Umbilical cord (tissue), 1 donor: ENCODE measurements at regions not wholly inside any gene's neighbourhood (a gene's known extent, or its start where the extent isn't known, plus 50 kb on each side); places are given as distances from the start of the nearest gene placed in this dataset.

Experiments
- DNase-seq: peaks from one replicate; pipeline ENCODE4 v3.0.0-alpha.2; 2015; ENCODE audit warnings: low spot score

DNA sequence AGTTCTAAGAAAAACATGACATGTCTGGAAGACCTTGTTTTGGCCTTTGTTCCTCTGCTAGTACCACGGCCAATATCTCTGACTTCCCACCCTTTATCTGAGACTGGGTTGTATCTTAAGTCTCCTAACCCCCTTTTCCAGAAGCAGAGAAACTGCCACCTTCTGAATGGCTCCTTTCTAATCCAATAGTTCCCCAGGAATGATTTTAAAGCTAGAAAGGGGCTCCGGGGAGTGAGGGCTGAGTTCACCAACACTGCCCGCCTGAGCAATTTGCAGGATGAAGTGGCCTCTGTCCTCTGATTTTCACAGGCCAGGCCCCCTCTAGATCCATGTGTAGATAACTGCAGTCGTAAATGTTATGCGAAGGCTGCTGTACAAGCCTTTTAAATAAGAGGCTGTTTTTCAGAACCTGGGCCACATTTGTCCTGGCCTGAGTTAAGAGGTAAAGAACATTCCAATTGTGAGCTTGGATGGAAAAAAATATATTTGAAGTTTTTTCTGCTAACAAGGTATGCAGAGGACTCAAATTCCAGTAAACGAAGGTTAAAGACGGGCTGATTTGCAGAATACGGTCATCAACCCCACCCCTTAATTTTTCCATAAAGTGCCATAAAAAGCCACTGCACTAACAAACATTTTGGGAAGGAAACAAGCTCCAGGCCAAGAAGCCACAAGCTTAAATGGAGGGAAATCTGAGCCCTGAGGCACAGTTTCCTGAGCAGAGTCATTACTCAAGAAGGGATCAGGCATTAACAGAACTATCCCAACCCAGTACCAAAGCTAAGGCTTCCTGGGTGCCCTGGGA is 117.0 kb upstream of the MAF start:
- peak; percentile 81 for DNase-seq

DNA sequence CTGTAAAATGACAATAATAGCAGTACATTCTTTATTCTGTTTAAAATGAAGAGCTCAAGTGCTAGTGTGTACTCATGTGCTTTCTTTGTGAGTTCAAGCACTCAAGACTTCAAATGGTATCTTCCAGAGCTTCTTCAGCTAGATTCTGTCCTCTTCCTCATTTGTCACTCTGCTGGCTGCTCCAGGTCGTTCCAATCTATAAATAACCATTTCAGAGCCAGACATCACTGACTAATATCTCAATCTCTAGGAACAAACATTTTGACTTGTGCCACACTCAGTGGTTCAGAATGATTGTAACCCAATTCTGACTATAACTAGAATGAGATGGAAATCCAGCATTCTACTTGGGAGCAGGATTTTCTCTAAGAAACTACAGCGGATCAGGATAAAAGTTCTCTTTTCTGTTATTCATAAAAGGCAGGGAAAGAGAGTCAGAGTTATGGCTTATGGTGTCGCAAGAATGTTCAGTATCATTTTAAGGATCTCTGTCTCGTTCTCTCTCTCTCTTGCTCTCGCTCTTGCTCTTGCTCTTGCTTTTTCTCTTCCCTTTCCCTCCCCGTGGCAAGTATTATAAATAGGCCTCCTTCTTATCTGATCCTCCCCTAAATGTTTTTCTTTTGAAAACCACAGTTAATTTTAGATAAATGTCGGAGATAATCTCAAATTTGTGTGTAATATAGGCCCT is 116.3 kb upstream of the MAF start:
- DNase-seq: no peak

DNA sequence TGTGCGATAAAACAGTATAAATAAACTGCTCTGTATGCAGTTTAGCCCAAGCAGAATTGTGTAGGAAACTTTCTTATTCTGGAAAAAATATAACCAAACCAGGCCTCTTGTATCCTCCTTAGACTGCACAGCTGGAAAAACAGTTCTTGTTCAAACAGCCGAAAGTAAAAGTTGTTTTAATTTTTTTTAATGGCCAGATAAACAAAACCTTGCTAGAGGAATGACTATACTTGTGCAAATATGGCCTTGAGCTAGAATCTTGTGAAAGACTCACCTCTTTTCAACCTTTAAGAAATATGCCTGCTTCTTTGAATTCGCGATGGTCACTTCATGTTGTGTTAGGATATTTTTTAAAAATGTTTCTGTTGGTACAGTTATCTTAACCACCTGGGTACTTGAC is 114.5 kb upstream of the MAF start:
- no peak for DNase-seq

DNA sequence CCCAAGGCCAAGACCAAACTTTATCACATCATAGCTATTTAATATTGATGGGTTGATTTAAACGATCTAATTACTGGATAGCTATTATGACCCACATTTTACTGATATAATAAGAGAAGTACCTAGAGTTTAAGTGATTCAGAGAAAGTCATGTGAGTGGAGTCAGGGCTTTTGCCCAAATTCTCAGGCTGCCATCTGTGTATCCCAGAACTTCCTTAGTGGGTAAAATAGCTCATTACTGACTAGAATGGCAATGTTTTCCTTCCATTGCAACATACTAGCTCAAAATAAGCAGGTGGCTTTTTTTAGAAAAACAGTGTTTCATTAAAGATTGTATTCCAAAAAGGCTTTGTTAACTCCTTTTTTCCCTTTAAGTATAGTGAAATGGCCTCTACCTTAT is 113.9 kb upstream of the MAF start:
- no peak for DNase-seq

DNA sequence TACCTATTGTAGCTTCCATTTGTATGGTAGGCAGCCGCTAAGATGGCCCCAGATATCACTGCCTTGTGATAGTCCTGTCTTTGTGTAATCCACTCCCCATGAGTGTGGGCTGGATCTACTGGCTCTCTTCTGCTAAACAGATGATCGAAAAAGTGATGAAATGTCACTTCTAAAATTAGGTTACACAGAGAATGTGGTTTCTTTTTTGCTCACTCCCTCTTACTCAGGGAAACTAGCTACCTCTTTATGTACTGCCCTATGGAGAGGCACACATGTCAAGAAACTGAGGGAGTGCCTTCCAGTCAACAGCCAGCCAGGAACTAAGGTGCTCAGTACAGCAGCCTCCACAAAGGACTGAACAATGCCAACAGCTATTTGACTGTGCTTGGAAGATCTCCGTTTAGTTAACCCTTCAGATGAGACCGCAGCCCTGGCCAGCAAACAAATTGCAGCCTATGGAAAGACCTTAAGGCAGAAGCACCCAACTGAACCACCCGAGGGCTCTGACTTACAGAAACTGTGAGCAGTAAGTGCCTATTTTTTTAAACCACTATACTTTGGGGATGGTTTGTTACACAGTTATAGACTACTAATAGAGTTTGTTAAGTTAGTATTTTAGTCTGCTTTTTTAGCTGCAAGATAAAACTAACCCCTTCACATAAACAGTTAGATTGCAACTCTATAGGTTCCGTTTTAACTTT is 113.2 kb upstream of the MAF start:
- DNase-seq: no peak

DNA sequence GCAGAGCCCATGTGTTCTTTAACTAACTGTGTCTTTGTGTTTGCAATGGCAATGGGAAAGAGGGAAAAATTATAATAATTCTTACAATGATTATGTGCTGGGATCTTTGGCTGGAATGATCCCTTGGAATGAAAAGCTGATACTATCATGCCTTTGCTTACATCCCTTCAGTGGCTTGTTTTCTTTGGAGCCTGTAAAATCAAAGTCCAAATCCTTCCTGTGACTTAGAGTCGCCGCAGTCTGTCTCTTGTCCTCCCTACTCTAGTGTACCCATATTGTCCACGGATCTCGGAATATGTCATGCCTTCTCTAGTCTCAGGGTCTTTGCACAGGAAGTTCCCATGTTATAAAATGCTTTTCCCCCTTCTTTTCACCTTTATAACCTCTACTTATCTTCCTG is 111.7 kb upstream of the MAF start:
- DNase-seq: no peak

DNA sequence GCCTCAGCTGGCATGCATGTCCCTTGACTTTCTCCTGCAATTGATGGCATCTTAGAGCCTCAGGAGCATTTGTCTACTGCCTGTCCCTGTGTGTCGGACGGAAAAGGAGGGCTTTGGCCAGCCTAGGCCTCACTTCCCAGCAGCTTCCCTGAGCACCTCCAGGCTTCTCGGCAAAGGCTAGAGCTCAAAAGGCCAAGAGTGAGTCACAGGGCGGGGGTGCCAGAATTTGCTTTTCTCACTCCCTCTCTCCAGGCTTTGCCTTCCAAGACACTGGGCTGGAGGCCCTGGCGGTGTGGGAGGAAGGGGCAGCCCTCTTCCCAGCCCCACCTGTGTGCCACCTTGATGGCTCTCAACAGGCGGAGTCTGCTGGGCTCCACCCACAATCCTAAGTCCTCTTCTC is 107.3 kb upstream of the MAF start:
- peak; percentile 44 for DNase-seq

DNA sequence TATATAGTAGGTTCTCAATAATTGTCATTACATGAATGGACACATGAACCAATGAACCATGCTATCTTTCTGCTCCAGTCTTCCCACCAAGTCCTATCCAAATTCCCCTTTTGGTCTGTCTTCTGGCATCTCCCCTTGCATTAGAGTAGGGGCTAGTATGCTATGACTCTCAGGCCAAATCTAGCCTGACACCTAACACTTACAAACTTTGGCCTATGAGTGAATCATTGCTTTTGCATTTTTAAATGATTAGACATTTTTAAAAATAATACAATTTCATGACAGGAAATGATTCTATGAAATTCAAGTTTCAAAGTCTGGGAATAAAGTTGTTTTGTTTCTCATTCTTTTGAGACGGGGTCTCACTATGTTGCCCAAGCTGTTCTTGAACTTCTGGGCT is 102.5 kb upstream of the MAF start:
- DNase-seq: no peak

DNA sequence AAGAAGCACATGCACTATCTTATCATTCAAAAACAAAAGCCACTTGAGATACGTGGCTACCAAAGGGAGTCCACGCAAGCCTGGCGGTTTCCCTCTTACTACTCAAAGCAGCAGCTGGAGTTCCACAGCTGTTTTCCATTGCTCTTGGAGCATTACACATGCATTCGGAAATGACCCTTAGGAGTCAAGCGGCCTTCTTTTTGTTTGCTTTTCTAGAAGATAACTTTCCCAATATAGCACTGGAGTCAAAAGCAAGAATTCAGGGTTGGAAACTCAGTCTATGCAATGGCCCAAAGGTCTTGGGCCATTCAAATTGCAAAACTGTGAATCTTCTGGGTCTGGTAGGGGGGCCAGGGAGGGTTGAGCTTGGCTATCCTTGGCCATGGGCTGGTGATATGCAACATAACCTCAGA is 97.8 kb upstream of the MAF start:
- DNase-seq: no peak

DNA sequence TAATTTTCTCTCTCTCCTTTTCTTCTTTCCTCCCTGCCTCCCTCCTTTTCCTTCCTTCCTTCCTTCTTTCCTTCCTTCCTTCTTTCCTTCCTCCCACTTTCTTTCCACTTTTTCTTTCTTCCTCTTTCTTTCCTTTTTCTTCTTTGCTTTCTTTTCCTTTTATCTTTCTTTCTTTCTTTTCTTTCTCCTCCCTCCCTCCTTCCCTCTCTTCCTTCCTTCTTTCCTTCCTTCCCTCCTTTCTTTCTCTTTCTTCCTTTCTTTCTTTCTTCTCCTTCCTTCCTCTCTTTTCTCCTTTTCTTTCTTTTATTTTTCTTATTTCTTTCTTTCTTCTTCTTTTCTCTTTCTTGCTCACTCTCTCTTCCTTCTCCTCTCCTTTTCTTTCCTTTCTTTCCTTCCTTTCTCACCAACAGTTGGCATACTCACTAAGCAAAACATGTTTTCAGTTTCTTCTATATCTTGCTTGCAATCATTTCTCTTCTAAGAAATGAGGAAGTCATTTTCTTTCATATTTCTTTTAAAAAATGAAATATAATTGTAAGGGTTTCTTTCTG is 97.1 kb upstream of the MAF start:
- DNase-seq: no peak

DNA sequence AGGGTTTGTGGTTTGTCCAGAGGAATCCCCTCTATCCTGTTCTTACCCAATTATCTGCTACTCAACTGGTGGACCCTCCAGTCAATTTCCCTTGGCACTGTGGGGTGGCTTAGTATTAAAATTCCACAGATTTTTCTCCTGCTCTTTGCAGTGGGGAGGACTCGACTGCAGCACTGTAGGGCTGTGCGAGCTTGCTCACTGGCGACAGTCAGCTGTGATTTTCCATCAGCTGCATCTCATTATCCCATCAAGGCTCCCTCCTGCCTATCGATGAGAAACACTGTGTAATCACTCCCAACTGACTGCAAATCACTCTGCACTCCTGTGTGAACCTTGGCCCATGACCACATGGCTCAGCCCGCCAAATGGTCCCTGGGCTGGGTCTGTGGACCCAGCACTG is 90.5 kb upstream of the MAF start:
- DNase-seq: no peak

DNA sequence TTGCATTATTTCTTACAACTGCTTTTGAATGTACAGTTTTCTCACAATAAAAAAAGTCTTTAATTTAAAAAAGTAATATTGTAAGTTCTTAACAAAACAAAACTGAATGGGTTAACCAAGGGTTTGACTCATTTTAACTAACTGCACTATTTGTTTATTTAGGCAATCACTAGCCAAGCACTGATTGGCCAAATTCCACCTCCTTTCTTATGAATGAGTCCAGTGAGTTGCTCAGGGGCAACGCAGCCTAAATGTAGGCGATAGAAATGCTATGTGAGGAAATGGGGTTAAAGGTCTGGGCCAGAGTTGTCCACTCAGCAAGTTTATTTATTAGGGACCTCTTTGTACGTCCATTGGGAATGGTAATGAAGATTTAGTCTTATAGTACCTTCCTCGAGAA is 89.6 kb upstream of the MAF start:
- DNase-seq: no peak

DNA sequence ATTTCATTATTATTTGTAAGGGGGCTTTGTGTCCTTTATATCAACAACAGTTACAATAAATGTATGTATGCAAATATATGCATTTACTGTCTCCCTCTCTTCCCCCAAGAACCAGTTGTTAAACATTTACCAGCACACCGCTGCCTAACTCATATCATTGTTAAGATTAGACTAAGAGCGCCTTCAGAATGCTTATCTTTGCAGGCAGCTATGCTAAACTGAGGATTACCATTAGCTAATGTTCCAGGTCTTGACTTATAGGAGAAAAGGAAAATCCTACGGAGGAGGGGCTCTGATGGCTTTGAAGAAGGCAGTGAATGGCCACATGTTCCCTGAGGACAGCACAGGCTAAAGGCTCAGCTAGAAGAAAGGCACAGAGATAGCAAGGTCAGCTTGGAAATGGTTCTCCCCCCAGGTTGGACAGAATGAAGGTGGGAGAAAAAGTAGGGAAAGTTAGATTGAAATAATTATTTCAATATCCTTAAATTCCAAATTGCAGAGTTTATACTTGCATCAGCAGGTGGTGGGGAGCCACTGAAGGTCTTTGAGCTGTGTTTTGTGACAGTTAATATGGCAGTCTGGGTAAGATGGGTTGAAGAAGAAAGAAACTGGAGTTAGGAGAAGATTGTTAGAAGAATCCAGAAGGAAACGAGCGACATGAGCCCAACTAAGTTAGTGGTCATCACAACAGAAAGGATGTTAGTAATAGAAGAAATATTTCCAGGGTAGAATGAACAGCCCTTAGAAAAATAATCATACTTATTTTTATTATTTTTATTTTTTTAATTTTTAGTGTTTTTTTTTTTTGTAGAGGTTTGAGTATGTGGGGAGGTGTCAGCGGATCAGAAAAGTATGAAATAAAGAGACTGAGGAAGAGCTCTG is 87.0 kb upstream of the MAF start:
- DNase-seq: no peak

DNA sequence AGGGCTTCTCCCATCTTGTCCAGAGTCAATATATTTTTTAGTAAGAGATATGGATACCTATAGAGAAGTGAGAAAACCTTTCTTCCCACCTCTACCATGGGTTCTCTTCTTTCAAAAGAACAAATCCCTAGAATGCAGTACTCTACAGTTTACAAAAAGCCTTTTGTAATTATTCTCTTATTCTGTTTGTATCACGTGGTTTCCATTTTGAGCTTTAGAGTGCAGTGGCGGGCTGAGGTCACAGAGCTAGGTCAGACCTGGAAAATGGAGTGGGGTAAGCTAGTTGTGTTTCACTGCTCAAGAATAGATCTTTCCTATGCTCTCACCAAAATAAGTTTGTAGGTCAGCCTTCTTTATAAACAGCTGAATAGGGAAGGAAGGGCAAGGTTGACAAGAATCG is 85.3 kb upstream of the MAF start:
- no peak for DNase-seq

DNA sequence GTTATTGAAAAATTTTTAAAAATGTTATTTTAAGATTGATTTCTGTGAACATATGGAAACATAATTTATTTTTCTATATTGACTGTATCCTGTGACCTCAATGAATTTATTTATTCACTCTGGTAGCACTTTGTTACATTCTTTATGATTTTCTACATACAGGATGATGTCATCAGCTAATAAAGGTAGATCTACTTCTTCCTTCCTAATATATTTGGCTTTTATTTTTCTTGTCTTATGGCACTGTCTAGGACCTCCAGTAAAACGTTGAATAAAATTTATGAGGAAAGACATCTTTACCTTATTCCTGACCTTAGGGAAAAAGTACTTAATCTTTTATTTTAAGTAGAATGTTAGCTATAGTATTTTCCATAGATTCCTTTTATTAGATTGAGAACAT is 78.8 kb upstream of the MAF start:
- no peak for DNase-seq

DNA sequence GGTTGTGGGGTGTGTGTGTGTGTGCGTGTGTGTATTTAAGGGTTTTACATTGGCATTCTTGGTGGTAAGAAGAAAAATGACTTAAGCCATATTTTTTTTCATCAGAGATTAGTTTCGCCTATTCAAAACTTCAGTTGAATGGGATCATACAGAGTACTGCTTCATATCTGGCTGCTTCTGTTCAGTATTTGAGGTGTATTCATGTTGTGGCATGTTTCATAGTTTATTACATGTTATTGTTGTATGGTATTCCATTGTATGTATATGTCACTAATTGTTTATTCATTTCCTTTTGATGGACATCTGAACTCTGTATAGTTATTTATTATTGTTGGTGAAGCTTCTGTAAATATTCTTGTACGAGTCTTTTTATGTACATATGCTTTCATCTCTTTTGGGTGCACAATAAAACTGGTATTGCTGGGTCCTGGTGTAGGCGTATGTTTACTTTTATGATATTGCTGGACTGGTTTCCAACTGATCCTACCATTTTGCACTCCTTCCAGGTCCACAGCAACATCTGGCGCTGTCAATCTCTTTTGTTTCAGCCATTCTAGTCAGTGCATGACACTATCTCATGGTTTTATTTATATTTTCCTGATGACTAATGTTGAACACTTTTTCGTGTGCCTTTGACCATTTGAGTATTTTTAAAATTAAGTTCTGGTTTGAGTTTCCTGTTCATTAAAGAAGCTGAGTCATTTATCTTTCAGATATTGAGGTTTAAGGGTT is 77.4 kb upstream of the MAF start:
- DNase-seq: no peak

DNA sequence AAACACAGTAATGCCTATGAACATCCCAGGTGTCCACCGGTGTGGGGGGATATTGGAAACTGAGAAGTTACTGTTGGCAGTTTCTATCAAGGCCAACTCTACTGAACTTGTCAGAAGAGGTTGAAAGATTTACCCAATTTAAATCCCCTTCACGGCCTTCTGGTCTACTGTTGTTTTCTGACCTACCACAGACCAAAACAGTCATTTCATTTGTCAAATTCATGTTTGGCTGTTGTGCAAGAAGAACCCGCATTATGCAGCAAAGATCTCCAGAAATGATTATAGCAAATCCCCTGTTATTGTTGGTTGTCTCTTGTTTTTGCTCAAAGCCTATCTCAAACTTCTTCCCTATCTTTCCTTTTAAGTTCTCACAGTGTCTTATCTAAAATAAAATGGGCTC is 73.1 kb upstream of the MAF start:
- no peak for DNase-seq

DNA sequence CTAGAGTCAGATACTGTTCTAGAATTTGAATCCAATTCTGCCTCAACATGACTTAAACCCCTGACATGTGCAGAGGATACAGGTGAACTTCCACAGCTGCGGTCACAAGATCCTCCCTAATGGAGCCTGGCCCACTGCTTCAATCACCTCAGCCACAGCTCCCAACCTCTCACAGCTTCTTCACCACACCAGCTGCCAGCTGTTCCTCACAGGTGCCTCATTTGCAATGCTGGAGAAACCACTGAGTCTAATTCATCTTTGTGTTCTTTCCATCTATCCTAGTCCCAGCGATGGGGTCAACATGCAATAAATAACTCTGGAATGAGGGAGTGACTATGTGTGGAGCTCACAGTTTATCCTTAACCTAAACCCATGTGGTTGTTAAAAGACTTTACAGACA is 72.0 kb upstream of the MAF start:
- DNase-seq: no peak

DNA sequence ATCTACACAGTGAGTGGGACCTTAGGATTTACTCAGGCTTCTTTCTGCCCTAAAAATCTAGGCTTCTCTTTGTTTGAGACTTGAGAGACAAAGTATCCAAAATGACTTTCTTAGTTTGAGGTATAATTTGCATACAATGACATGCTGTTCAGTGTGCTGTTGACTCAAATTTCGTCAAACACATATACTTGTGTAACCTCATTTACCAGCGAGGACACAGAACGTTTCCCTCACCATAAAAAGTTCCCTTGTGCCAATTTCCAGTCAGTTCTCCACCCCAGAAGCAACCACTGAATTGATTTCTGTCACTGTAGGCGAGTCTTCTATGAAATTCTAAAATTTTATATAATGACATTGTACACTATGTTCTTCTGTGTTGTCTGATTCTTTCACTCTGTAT is 68.0 kb upstream of the MAF start:
- DNase-seq: no peak

DNA sequence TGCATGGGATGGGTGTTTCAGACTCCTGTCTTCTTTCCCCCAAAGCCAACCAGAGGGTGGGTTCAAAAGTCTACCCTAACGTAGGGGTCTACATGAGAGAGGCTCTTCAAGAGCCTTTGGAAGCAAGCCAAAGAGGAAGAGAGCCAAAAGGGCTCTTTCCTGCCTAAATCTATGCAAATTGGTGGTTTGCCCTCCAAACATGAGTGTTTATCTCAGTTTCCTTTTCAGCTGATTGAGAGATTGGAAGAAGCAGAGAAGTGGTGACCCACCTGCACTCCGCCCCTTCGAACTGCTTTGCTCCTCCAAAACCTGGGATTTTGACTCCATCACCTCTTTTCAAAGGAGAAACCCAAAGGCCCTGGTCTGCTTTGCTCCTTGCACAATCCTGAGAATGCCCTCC is 65.4 kb upstream of the MAF start:
- no peak for DNase-seq

DNA sequence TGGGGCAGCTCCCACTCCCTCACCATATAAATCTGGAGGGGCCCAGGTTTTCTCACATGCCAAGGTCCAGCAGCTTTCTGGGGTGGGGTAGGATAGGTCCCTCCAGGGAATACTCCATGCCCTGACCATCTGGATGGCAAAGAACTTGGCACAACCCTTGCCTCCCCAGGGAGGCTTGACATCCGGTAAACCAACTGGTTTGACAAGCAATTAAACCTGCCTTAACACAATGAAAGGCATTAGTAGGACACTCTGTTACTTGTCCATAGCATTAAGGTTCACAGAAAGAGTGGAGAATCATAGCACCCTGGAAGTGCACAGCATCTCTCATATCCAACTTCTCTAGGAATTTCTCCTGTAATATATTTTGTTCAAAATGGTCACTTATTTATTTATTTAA is 63.9 kb upstream of the MAF start:
- DNase-seq: no peak
